NCI-H2196 treated with DMSO at 0.1 percent for 48 hours (cell line): ENCODE measurements at regions not wholly inside any gene's neighbourhood (a gene's known extent, or its start where the extent isn't known, plus 50 kb on each side); places are given as distances from the start of the nearest gene placed in this dataset.
A peak's percentile ranks its signal among the peaks of the same experiment; 100 is the strongest.

Experiments used
- DNase-seq: peaks from one replicate; lab custom pipeline; 2025; ENCODE audit not compliant: unreplicated experiment; lab: John Stamatoyannopoulos, UW

GRCh38 chr7:130989101-130989795, 255.2 kb upstream of the KLF14 start:
- no peak for DNase-seq

- no peak for DNase-seq
These were observed 256.3 kb upstream of the KLF14 start for GRCh38 chr7:130990178-130990832.

- DNase-seq: no peak
These were observed 259.8 kb upstream of the KLF14 start for GRCh38 chr7:130993671-130994365.

GRCh38 chr7:130994378-130995115, 260.5 kb upstream of the KLF14 start:
- DNase-seq: no peak

- DNase-seq: no peak
These were observed 261.5 kb upstream of the KLF14 start for GRCh38 chr7:130995252-130996081.

GRCh38 chr7:130996205-130996832, 262.3 kb upstream of the KLF14 start:
- DNase-seq: no peak

- DNase-seq: no peak
These were observed 262.8 kb upstream of the KLF14 start for GRCh38 chr7:130996833-130997231.

GRCh38 chr7:130998993-130999602, 265.1 kb upstream of the KLF14 start:
- DNase-seq: no peak

GRCh38 chr7:130999926-131000325, 265.9 kb upstream of the KLF14 start:
- DNase-seq: no peak

GRCh38 chr7:131000389-131000788, 266.4 kb upstream of the KLF14 start:
- DNase-seq: no peak

GRCh38 chr7:131000873-131001272, 266.9 kb upstream of the KLF14 start:
- DNase-seq: no peak

GRCh38 chr7:131002600-131002999, 268.6 kb upstream of the KLF14 start:
- no peak for DNase-seq

GRCh38 chr7:131003634-131004033, 269.6 kb upstream of the KLF14 start:
- DNase-seq: no peak

GRCh38 chr7:131004371-131004770, 270.4 kb upstream of the KLF14 start:
- DNase-seq: no peak

GRCh38 chr7:131007439-131008330, 273.7 kb upstream of the KLF14 start:
- peak; percentile 16 for DNase-seq

GRCh38 chr7:131008840-131009711, 275.1 kb upstream of the KLF14 start:
- no peak for DNase-seq

GRCh38 chr7:131010029-131010716, 276.2 kb upstream of the KLF14 start:
- no peak for DNase-seq
